ENCODE measurements at regions not wholly inside any gene's neighbourhood (a gene's known extent, or its start where the extent isn't known, plus 50 kb on each side); places are given as distances from the start of the nearest gene placed in this dataset.

DNA sequence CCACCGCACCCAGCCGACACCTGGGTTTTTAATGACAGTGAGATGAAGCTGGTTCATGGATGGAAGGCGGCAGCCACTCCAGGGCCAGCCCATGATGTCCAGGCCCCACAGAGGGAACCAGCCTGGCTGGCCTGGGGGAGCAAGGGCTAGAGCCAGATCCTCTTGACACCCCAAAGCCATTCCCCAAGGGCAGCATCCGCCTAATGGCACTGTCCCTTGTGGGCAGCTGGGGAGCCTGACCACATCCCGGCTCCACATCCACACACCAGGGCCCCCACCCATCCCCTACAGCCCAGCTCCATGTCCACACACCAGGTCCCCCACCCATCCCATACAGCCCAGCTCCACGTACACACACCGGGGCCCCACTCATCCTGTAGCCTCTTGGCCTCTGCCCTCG, 53.3 kb upstream of the ACSF3 start:
- peaks cover 73% of the 10 kb centered on the region for H3K27me3 ChIP-seq (ENCODE audit: insufficient read depth, low read depth)
- H3K4me1 ChIP-seq (ENCODE audit: low read depth, poor library complexity, severe bottlenecking): no peaks in the 10 kb centered on the region
- H3K9ac ChIP-seq: no peak overlapping the region
- H3K4me3 ChIP-seq (IDR thresholded peaks at IDR 0.05; ENCODE audit: insufficient read depth, low read depth, low read length): no peak overlapping the region
- no peaks in the 10 kb centered on the region for H4K20me1 ChIP-seq (ENCODE audit: insufficient read depth)
- TF ChIP-seq, protein P1, sequence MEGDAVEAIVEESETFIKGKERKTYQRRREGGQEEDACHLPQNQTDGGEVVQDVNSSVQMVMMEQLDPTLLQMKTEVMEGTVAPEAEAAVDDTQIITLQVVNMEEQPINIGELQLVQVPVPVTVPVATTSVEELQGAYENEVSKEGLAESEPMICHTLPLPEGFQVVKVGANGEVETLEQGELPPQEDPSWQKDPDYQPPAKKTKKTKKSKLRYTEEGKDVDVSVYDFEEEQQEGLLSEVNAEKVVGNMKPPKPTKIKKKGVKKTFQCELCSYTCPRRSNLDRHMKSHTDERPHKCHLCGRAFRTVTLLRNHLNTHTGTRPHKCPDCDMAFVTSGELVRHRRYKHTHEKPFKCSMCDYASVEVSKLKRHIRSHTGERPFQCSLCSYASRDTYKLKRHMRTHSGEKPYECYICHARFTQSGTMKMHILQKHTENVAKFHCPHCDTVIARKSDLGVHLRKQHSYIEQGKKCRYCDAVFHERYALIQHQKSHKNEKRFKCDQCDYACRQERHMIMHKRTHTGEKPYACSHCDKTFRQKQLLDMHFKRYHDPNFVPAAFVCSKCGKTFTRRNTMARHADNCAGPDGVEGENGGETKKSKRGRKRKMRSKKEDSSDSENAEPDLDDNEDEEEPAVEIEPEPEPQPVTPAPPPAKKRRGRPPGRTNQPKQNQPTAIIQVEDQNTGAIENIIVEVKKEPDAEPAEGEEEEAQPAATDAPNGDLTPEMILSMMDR (conservative IDR thresholded peaks at IDR 0.05; ENCODE audit: low read depth, low read length): no peak
- no peaks in the 10 kb centered on the region for H3K36me3 ChIP-seq (ENCODE audit: insufficient read depth)
- H3K79me2 ChIP-seq (ENCODE audit: insufficient read depth, low read depth): no peaks in the 10 kb centered on the region
- H2AFZ ChIP-seq (ENCODE audit: low read depth): no peak overlapping the region
- no peak overlapping the region for H3K27ac ChIP-seq
- H3K4me2 ChIP-seq: no peak overlapping the region

DNA sequence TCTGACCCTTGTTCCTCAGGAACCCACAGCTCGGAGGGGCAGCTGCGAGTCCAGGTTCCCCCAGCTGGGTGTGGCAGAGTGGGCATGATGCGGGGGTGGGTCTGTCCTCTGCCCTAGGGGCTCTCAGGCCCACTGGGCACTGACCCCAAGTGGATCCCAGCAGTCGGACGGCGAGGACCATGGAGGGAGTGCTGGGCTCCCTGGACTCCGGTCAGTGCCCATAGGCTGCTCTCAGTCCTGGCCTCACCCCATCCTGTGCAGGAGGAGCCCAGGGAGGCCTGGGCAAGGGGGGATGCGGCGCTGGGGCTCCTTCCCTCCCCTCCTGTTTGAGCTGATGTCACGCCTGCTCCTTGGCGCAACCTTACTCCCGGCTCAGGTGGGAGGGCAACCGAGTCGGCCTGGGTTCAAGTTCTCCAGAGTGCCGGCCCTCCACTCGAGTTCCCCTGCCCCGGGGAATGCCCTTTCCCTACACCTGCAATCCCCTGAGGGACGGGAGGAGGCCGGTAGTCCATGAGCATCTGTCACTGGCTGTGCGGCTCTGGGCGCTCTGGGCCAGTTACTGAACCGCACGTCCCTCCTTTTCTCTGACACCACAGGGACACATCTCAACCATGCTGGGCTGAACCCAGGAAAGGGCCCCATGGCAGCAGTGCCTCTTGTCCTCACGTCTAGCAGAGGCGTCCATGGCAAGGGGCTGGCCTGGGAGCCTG, 52.6 kb upstream of the ACSF3 start:
- Histone ChIP-seq H3K27ac (no peak overlapping the region), H3K4me3 (IDR thresholded peaks at IDR 0.05; ENCODE audit: insufficient read depth, low read depth, low read length) (no peak overlapping the region), H3K4me2 (no peak overlapping the region), H4K20me1 (ENCODE audit: insufficient read depth) (no peaks in the 10 kb centered on the region), H3K27me3 (ENCODE audit: insufficient read depth, low read depth) (peaks cover 71% of the 10 kb centered on the region), H3K79me2 (ENCODE audit: insufficient read depth, low read depth) (no peaks in the 10 kb centered on the region), H3K9ac (no peak overlapping the region), H3K36me3 (ENCODE audit: insufficient read depth) (no peaks in the 10 kb centered on the region), H2AFZ (ENCODE audit: low read depth) (no peak overlapping the region), H3K4me1 (ENCODE audit: low read depth, poor library complexity, severe bottlenecking) (no peaks in the 10 kb centered on the region)
- TF ChIP-seq, protein P1 (conservative IDR thresholded peaks at IDR 0.05; ENCODE audit: low read depth, low read length): no peak

DNA sequence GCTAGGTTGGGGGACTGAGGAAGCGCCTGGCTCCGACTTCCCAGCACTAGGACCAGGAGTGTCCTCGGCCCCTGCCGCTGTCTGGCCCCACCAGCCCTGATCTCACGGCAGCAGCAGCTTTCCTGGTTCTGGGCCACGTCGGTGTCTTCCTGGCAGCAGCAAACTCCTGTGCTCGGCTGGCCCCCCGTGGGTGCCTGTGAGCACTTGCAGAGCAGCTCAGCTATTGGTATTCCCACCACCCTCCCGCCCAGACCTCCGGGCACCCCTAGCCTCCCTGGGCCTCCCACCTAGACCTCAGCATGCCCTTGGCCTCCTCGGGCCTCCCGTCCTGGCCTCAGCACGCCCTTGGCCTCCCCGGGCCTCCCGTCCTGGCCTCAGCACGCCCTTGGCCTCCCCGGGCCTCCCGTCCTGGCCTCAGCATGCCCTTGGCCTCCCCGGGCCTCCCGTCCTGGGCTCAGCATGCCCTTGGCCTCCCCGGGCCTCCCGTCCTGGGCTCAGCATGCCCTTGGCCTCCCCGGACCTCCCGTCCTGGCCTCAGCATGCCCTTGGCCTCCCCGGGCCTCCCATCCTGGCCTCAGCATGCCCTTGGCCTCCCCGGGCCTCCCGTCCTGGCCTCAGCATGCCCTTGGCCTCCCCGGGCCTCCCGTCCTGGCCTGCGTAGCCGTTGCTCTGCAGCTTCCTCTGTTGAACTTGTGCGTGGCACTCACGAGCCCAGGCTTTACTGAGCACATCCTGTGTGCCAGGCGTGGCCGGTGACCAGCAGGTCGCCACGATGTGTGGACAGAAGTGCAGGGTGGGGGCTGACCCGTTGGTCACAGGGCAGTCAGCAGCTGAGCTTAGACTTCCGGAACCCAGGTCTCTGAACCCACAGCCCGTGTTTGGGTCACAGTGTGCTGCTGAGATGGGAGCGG, 51.8 kb upstream of the ACSF3 start:
- peaks cover 74% of the 10 kb centered on the region for H3K27me3 ChIP-seq (ENCODE audit: insufficient read depth, low read depth)
- no peak overlapping the region for H2AFZ ChIP-seq (ENCODE audit: low read depth)
- H3K36me3 ChIP-seq (ENCODE audit: insufficient read depth): no peaks in the 10 kb centered on the region
- no peaks in the 10 kb centered on the region for H3K79me2 ChIP-seq (ENCODE audit: insufficient read depth, low read depth)
- no peaks in the 10 kb centered on the region for H3K4me1 ChIP-seq (ENCODE audit: low read depth, poor library complexity, severe bottlenecking)
- H3K9ac ChIP-seq: no peak overlapping the region
- TF ChIP-seq, protein P1 (conservative IDR thresholded peaks at IDR 0.05; ENCODE audit: low read depth, low read length): no peak
- no peak overlapping the region for H3K4me2 ChIP-seq
- no peak overlapping the region for H3K4me3 ChIP-seq (IDR thresholded peaks at IDR 0.05; ENCODE audit: insufficient read depth, low read depth, low read length)
- H4K20me1 ChIP-seq (ENCODE audit: insufficient read depth): no peaks in the 10 kb centered on the region
- no peak overlapping the region for H3K27ac ChIP-seq

DNA sequence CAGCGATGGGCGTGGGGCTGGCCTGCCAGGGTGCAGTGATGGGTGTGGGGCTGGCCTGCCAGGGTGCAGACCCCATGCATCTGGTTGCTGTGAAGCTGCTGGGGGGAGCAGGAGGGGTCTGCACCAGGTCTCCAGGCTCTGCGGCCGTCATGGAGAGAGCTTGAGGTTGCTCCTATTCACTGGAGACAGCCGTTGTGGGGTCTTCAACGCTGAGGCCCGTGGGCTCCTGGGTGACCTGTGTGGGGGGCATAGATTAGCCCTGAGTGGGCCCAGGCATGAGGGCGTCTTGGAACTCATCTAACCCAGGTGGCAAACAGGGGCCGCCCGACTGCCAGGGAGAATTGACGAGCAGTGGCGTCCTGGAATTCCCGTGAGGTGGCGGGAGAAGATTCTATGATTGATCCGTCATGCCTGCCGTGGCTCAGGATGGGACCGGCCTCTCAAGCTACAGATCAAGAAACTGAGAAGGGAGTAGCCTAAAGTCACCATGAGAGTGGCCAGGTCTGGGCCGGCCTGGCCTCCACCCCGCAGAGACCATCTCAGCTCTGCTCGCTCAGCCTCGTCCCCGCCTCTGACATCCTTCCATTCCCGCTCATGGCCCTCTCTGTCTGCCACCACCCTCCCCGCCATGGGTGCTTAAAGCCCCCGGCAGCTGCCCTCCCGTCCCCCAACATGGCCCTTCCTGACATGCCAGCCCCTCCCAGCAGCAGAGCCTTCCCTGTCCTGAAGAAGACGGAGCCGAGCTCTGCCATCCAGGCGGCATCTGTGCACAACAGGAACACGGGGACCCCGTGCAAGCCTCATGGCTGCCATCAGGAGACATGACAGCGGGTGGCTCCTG, 50.7 kb upstream of the ACSF3 start:
- no peaks in the 10 kb centered on the region for H3K4me1 ChIP-seq (ENCODE audit: low read depth, poor library complexity, severe bottlenecking)
- no peak overlapping the region for H3K4me2 ChIP-seq
- H3K27me3 ChIP-seq (ENCODE audit: insufficient read depth, low read depth): peaks cover 73% of the 10 kb centered on the region
- no peaks in the 10 kb centered on the region for H3K36me3 ChIP-seq (ENCODE audit: insufficient read depth)
- H3K79me2 ChIP-seq (ENCODE audit: insufficient read depth, low read depth): no peaks in the 10 kb centered on the region
- TF ChIP-seq, protein P1 (conservative IDR thresholded peaks at IDR 0.05; ENCODE audit: low read depth, low read length): no peak
- H3K4me3 ChIP-seq (IDR thresholded peaks at IDR 0.05; ENCODE audit: insufficient read depth, low read depth, low read length): no peak overlapping the region
- no peak overlapping the region for H2AFZ ChIP-seq (ENCODE audit: low read depth)
- no peak overlapping the region for H3K27ac ChIP-seq
- no peaks in the 10 kb centered on the region for H4K20me1 ChIP-seq (ENCODE audit: insufficient read depth)
- no peak overlapping the region for H3K9ac ChIP-seq

Measured in KMS-11 (cell line).